Activated CD8-positive, alpha-beta memory T cell treated with anti-CD3 and anti-CD28 coated beads, Interleukin-2, amount 50 U/mL, for 1 hour (primary cell): ENCODE measurements at regions not wholly inside any gene's neighbourhood (a gene's known extent, or its start where the extent isn't known, plus 50 kb on each side); places are given as distances from the start of the nearest gene placed in this dataset.
"Not testable (repeated sequence)": the region's sequence is repeated elsewhere in the genome, so short reads cannot be mapped to it uniquely, and the experiment has no call there.

Experiments
- DNase-seq: peaks from one replicate; pipeline ENCODE4 v3.0.0-alpha.2; 2020; ENCODE audit errors: extremely low read depth

DNA sequence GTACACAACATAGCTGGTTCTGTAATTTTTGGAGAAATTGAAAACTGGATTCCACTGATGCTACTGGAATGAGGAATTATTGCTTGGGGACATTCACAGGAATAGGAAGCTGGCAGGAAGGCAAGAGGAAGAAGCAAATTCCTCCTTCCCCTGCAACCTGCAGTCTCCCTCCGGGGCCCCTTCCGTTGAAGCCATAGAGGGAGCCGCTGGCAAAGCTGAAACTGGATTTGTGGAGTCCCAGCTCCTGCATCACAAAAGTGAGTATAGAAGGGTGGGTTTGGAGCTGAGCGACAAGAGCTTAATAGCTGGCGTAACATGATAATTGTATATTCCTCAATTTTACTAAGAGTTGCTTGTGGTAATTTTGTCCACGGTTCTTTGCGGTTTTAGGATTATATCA, 190.8 kb downstream of the ADRA2A start:
- no peak for DNase-seq

- no peak for DNase-seq
Measured at GRCh38 chr10:111273235-111273634, 196.4 kb downstream of the ADRA2A start.

DNA sequence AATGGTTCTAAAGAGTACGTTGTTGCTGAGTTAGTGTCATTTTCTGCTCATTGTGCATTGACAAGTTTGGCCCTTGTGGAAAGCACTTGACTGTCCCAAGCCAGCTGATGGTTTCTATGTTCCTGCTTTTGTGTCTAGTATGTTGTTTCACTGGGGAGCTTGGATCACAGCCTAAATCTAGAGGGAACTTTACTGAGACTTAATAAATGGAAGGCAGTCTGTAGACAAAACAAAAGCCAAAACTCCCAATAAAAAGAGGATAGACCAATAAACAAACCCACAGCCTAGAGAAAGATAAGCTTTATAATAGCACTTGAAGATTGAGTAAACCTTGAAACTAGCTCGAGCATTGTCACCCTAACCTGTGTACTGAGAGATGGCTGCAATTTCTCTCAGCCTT, 196.8 kb downstream of the ADRA2A start:
- DNase-seq = no peak

DNA sequence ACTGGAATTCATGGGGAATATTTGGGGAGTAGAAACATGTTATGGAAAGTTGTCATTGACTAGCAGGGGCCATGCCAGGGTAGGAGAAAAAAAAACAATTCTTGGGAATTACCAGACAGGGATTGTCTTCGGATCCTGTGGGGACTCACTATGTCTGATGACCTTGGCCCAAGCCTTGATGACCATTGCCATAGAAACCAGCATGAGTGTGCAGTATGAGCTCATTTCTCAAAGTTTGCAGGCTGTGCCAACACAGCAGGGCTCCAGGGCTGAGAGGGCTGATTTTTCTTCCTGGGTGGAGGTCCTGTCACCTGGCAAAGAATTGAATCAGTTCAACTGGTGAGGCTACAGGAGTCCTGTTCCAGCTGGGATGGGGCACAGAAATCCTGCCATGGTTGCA, 198.3 kb downstream of the ADRA2A start:
- no peak for DNase-seq

DNA sequence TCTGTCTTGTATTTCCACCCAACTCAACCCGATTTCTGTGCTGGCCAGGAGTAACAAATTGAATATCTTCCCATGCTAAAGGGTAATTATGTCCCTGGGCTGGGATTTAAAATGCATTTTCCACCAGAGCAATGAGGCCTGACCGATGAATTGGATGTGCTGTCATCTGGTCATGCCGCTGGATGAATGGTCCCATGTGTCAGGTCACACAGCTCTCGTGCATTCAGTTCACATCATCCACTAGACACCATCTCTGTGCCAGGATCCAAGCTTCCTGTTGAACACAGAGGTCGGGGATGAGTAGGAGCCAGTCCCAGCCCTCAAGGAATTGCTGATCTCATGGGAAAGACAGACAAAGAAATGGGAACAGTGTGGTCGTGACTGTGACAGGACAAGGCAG, 200.8 kb downstream of the ADRA2A start:
- no peak for DNase-seq

GRCh38 chr10:111278266-111278665, 201.4 kb downstream of the ADRA2A start:
- DNase-seq = no peak

DNA sequence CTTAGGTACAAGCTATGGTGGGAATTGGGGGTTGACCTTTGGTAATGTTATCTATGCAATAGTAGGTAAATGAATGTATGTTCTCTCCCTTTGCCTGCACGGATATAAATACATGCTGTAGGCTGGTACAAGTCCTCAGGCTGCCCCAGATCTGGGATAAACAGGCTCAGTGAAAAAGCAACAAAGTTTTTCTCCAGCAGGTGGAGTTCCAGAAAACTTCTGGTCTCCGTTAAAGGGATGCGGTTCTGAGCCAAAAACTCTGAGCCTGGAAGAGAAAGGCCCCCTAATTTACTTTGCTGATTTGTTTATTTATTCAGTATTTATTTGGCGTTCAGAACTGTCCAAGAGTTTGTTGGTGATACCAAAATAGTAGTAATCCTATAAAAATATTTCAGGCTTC, 204.7 kb downstream of the ADRA2A start:
- DNase-seq = no peak

GRCh38 chr10:111289461-111289860, 212.6 kb downstream of the ADRA2A start:
- DNase-seq = no peak

GRCh38 chr10:111290649-111291048, 213.8 kb downstream of the ADRA2A start:
- DNase-seq = no peak

DNA sequence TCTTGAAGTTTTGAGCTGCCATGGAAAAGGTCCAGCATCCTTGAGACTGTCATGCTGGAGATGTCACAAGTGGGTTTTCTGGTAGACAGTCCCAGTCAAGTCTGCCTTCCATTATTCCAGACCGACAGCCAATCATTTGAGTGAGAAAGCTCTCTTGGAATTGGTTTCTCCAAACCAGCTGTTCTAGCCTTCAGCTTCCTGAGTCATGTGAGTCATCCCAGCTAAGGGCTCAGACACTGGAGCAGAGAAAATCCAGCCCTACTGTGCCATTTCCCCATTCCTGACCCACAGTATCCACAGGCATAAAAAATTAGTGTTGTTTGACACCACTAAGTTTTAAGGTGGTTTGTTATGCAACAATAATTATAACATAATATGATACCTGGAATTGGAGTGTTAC, 219.0 kb downstream of the ADRA2A start:
- no peak for DNase-seq

DNA sequence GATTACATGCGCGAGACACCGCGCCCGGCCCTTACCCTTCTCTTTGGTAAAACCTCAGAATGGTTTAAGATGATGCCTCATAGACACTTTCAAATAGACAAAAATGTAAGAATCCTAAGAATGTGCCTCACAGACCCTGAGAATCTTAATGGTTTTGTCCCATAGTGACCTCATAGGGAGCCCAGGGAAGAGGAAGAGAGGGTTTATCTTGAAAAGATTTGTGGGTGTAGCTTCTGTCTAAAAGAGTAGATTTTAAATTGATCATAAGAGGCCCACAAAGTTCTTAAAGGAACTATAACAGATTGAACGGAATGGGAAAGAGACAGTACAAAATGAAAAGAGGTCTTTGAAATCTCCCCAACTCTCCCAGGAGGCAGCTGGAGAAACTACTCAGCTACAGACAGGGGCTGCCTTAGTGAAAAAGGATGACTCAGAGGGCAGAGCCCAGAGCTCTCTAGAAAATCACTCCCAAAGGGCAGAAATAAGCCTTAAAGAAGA, 220.6 kb downstream of the ADRA2A start:
- no peak for DNase-seq

- DNase-seq = no peak
Measured at GRCh38 chr10:111298031-111298430, 221.2 kb downstream of the ADRA2A start.

- no peak for DNase-seq
Measured at GRCh38 chr10:111299037-111299436, 222.2 kb downstream of the ADRA2A start.

DNA sequence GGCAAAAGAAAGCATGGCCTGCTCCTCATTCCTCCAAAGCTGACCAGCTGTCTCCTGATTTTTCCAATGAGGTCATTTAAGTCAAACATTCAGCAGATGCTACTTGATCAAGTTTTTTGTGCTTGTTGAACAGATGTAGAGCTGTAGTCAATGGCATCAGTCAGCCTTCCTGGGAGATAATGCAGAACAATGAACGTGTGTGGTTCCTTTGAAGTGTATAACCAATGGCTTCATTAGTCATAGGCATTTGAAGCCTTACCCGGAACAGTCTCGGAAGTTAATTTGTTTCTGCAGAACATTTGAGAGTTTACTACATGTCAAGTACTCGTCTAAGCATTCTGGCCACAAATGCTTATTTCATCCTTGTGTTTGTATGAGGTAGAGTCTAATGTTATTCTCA, 227.1 kb downstream of the ADRA2A start:
- no peak for DNase-seq

DNA sequence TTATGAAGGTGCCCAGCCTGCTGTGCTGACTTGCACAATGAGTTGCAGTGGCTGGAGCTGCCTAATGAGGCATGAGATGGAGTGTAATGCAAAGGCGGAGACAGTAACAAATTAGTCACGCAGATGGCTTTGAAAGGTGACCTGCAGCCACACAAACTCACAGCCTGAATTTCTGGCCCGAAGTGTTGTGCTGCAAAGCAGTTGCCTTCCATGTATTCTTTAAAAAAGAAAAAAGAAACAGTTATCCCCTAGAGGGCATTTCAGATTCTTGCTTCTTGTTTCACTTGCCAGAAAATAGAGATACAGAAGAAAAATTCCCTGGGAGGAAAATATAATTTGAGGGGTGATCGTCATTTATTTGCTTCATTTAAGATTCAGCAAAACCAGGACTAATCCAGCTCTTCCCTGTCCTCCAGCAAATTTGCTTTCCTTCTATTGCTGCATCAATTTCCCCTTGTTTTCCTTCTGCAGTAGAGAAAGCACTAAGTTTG, 239.9 kb downstream of the ADRA2A start:
- DNase-seq = no peak

- DNase-seq = no peak
Measured at GRCh38 chr10:111319866-111320265, 243.0 kb downstream of the ADRA2A start.

- DNase-seq = no peak
Measured at GRCh38 chr10:111323389-111323966, 246.6 kb downstream of the ADRA2A start.

GRCh38 chr10:111332174-111332573, 255.3 kb downstream of the ADRA2A start:
- not testable (repeated sequence) for DNase-seq

DNA sequence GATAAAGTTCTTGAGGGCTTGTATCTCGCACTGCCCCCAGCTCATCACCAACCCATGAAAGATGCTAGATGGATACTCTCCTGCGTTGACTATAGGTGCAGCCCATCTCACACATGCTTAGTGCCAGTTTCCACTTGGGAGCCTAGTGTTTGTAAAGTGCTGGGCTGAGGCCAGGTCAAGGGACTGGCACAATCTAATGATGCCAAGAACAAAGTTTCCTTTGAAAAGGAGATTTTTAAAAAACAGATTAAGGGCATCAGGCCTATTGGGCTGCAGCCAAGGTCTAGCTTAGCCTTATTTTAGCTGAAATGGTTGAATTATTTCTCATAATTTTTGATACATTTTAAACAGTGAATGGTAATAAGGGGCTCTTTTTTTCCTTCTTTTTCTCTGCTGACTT, 259.0 kb downstream of the ADRA2A start:
- no peak for DNase-seq

DNA sequence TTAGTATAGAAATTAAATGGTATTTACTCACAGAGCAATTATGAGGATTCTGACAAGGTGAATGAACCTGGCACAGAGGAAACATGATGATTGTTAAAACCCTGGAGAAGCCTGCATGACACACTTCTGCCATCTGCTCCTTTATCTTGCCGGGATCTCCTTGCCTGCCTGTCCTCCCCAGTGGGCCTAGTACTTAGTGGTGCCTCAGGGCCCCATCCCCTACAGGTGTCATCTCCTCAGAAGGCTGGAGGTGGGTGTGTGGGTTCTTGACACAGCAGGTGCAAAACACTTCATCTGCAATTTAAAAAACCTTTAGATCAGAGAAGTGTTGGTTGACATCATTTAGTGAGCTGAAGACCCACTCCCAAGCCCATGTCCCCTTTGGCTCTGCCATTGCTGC, 261.2 kb downstream of the ADRA2A start:
- no peak for DNase-seq

- DNase-seq = no peak
Measured at GRCh38 chr10:111338805-111339204, 262.0 kb downstream of the ADRA2A start.

DNA sequence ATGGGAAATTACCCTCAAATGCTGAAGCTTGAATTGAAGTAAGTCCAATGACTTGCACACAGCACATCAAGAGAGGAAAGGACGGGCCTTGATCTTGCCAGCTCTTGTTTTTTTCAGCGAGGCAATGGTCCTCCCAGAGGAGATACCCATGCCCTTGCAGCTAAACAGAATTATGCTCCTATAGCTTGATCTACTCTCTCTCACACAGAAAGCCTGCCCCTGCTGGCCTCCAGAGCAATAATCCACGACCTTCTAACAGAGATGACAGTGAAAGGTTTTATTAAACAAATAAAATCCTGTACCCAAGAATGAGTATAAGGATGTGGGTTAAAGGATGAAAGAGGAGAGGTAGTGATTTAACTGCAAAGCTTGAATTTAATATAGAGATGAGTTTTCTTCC, 268.0 kb downstream of the ADRA2A start:
- DNase-seq = no peak

DNA sequence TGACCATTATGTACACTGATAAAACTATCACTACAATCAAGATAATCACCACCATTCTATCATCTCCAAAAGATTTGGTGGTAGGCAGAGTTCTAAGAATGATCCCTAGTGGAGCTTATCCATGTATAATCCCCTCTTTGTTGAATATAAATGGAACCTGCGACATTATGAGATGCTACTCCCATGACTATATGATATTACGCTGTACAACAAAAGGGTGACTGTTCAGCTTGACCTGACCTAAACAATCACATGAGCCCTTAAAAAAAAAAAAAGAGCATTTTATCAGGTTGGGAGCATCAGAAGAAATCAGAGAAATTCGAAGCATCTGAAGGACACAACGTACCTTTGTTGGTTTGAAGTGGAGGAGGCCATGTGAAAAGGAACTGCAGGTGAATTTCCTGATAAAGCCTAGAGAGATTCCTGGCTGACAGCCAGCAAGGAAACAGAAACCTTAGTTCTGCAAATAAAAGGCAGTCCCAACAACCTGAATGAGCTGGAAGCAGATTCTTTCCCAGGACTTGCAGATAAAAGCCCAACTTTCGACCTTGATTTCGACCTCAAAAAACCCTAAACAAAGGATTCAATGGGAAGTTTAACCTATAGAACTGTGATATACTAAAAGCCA, 270.7 kb downstream of the ADRA2A start:
- no peak for DNase-seq

GRCh38 chr10:111348076-111348475, 271.2 kb downstream of the ADRA2A start:
- no peak for DNase-seq
